Smooth muscle cell (in vitro differentiated cells): ENCODE measurements at regions not wholly inside any gene's neighbourhood (a gene's known extent, or its start where the extent isn't known, plus 50 kb on each side); places are given as distances from the start of the nearest gene placed in this dataset.
A peak's percentile ranks its signal among the peaks of the same experiment; 100 is the strongest.

Source experiments
- DNase-seq: peaks from one replicate; lab custom pipeline; 2025; ENCODE audit not compliant: unreplicated experiment; lab: John Stamatoyannopoulos, UW
- H2AFZ ChIP-seq: fragments of 200-600 bp; sonication (generic); 2 replicates; pipeline ENCODE4 v1.6.0; 2016; ENCODE audit warnings: antibody characterized with exemption, low read depth, mild to moderate bottlenecking
- H3F3A ChIP-seq: fragments of 200-600 bp; sonication (generic); 2 replicates; pipeline ENCODE4 v1.6.0; 2017; ENCODE audit warnings: antibody characterized with exemption, low read depth
- H3K27ac ChIP-seq: fragments of 200-600 bp; sonication (generic); 2 replicates; pipeline ENCODE4 v1.5.1; 2016; ENCODE audit warnings: low read depth, mild to moderate bottlenecking
- H3K27me3 ChIP-seq: fragments of 200-600 bp; sonication (generic); 2 replicates; pipeline ENCODE4 v1.6.1; 2016; ENCODE audit warnings: low read depth, mild to moderate bottlenecking
- H3K36me3 ChIP-seq: fragments of 200-600 bp; sonication (generic); 2 replicates; pipeline ENCODE4 v1.5.1; 2016; ENCODE audit warnings: low read depth
- H3K4me1 ChIP-seq: fragments of 200-600 bp; sonication (generic); 2 replicates; pipeline ENCODE4 v1.5.1; 2016; ENCODE audit warnings: low read depth
- H3K4me2 ChIP-seq: fragments of 200-600 bp; sonication (generic); 2 replicates; pipeline ENCODE4 v1.6.0; 2016; ENCODE audit warnings: mild to moderate bottlenecking
- H3K4me3 ChIP-seq: fragments of 200-600 bp; sonication (generic); 2 replicates; pipeline ENCODE4 v1.5.1; 2016; ENCODE audit warnings: mild to moderate bottlenecking
- H3K79me2 ChIP-seq: fragments of 200-600 bp; sonication (generic); 2 replicates; pipeline ENCODE4 v1.6.0; 2016; ENCODE audit warnings: low read depth, mild to moderate bottlenecking
- H3K9ac ChIP-seq: fragments of 200-600 bp; sonication (generic); 2 replicates; pipeline ENCODE4 v1.6.0; 2016; ENCODE audit warnings: low read depth
- H3K9me3 ChIP-seq: fragments of 200-600 bp; sonication (generic); replicated peaks from 2 replicates; pipeline ENCODE4 v1.5.1; 2016; ENCODE audit warnings: low read depth
- H4K20me1 ChIP-seq: fragments of 200-600 bp; sonication (generic); 2 replicates; pipeline ENCODE4 v1.6.0; 2016; ENCODE audit warnings: low read depth
- WGBS: methylation state at CpG from one replicate; pipeline ENCODE4 v1.1.7; 2016; ENCODE audit warnings: low lambda C conversion rate; 5-methylcytosine and 5-hydroxymethylcytosine counted together
- TF ChIP-seq, protein P1 (sequence below): fragments of 200-600 bp; sonication (generic); IDR thresholded peaks from 2 replicates; pipeline ENCODE4 v1.5.1; 2017; ENCODE audit warnings: borderline replicate concordance, mild to moderate bottlenecking, antibody characterized with exemption; ENCODE audit not compliant: insufficient read depth, poor library complexity, severe bottlenecking

DNA sequence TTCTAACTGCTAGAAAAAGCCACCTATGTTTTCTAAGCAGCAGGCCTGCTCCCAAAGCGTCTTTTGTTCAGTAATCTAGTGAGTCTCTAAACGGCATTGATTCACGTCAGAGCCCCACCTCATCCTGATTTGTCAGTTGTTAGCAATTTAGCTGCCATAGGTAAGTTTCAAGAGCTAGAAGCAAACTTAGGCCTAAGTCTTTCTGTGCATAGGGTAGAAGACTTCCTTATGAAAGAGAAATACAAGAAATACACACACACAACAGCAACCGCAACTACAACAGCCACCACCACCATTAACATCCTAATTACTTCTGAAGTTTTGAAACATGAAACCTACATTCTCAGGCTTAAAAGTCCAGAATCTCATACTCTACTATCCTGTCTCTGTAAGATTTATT lies 531.1 kb upstream of the SPANXN1 start:
- H3K79me2 ChIP-seq = no peaks in the 10 kb centered on the region
- WGBS = 83% methylated on average over 4 of the region's 4 CpGs
- no peaks in the 10 kb centered on the region for H3K36me3 ChIP-seq
- H3K9me3 ChIP-seq = no peaks in the 10 kb centered on the region
- no peaks in the 10 kb centered on the region for H4K20me1 ChIP-seq
- H3K4me1 ChIP-seq = no peaks in the 10 kb centered on the region
- H3F3A ChIP-seq = no peaks in the 10 kb centered on the region
- no peak overlapping the region for H2AFZ ChIP-seq
- H3K27ac ChIP-seq = no peak overlapping the region
- no peaks in the 10 kb centered on the region for H3K27me3 ChIP-seq
- DNase-seq = no peak
- no peak overlapping the region for H3K4me3 ChIP-seq
- TF ChIP-seq, protein P1, sequence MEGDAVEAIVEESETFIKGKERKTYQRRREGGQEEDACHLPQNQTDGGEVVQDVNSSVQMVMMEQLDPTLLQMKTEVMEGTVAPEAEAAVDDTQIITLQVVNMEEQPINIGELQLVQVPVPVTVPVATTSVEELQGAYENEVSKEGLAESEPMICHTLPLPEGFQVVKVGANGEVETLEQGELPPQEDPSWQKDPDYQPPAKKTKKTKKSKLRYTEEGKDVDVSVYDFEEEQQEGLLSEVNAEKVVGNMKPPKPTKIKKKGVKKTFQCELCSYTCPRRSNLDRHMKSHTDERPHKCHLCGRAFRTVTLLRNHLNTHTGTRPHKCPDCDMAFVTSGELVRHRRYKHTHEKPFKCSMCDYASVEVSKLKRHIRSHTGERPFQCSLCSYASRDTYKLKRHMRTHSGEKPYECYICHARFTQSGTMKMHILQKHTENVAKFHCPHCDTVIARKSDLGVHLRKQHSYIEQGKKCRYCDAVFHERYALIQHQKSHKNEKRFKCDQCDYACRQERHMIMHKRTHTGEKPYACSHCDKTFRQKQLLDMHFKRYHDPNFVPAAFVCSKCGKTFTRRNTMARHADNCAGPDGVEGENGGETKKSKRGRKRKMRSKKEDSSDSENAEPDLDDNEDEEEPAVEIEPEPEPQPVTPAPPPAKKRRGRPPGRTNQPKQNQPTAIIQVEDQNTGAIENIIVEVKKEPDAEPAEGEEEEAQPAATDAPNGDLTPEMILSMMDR = no peak
- H3K4me2 ChIP-seq = no peak overlapping the region
- no peak overlapping the region for H3K9ac ChIP-seq

DNA sequence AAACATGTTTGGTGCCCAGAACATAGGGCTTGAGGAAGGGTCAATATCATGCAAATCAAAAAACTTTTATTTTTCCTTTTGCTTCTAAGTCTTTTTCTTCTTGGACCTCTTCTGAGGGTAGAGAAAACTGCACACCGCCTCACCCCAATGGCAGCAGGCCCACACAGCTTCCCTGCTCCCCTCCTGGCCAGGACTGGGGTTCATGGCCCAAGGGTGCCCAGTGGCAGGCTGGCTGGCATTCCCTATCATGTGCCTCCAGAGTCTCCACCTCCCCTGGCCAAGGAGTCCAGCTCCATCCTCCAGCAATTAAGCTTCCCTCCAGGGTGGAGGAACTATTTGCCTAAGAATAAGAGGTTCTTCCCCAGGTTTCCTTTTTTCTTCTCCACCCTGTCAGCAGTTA lies 529.6 kb upstream of the SPANXN1 start:
- H4K20me1 ChIP-seq = no peaks in the 10 kb centered on the region
- no peak overlapping the region for H3K27ac ChIP-seq
- H3K4me1 ChIP-seq = no peaks in the 10 kb centered on the region
- H3K4me2 ChIP-seq = no peak overlapping the region
- TF ChIP-seq, protein P1 = no peak
- no peak overlapping the region for H3K4me3 ChIP-seq
- H3K36me3 ChIP-seq = no peaks in the 10 kb centered on the region
- H3K9ac ChIP-seq = no peak overlapping the region
- no peaks in the 10 kb centered on the region for H3K27me3 ChIP-seq
- H3K79me2 ChIP-seq = no peaks in the 10 kb centered on the region
- 93% methylated on average over 1 of the region's 1 CpG for WGBS
- H3F3A ChIP-seq = no peaks in the 10 kb centered on the region
- H2AFZ ChIP-seq = no peak overlapping the region
- DNase-seq = no peak
- no peaks in the 10 kb centered on the region for H3K9me3 ChIP-seq

DNA sequence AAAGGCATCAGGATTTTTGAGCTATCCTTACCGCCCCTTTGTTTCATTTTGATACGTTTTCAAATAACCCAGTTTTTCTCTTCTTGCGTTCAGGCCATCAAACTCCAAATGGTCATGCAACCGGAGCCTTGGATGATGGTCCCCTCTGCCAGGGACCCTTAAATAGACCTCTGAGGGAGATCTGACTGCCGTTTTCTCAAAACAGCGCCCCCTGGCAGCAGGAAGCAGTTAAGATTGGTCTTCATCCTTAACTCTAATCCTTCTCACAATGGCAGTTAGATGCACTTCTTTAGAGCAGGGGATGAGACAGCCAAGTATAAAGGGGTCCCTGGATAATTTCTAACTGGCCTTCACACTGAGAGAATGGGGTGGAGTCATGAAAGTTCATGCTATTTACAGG lies 525.0 kb upstream of the SPANXN1 start:
- H3K4me3 ChIP-seq = no peak overlapping the region
- H3K27me3 ChIP-seq = no peaks in the 10 kb centered on the region
- H3F3A ChIP-seq = no peaks in the 10 kb centered on the region
- H3K9ac ChIP-seq = no peak overlapping the region
- TF ChIP-seq, protein P1 = no peak
- no peaks in the 10 kb centered on the region for H3K79me2 ChIP-seq
- WGBS = 60% methylated on average over 6 of the region's 6 CpGs
- H3K4me1 ChIP-seq = no peaks in the 10 kb centered on the region
- H2AFZ ChIP-seq = no peak overlapping the region
- H4K20me1 ChIP-seq = no peaks in the 10 kb centered on the region
- no peak for DNase-seq
- H3K27ac ChIP-seq = no peak overlapping the region
- H3K9me3 ChIP-seq = no peaks in the 10 kb centered on the region
- no peaks in the 10 kb centered on the region for H3K36me3 ChIP-seq
- H3K4me2 ChIP-seq = no peak overlapping the region

DNA sequence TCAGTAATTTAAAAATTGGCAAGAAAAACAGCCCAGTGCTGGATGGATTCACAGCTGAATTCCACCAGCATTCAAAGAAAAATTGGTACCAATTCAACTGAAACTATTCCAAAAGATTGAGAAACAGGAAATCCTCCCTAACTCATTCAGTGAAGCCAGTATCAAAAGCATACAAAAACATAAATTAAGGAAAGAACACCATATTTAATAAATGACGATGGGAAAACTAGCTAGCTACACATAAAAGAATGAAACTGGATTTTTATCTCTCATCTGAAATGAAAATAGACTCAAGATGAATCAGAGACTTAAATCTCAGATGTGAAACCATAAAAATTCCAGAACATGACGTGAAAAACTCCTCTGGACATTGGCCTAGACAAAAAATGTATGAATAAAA lies 516.8 kb upstream of the SPANXN1 start:
- TF ChIP-seq, protein P1 = no peak
- Histone ChIP-seq H4K20me1 (no peaks in the 10 kb centered on the region), H2AFZ (no peak overlapping the region), H3K9ac (no peak overlapping the region), H3K27ac (peak overlapping the region; percentile 10), H3K9me3 (no peaks in the 10 kb centered on the region), H3F3A (no peaks in the 10 kb centered on the region), H3K79me2 (no peaks in the 10 kb centered on the region), H3K4me2 (no peak overlapping the region), H3K27me3 (no peaks in the 10 kb centered on the region), H3K4me3 (no peak overlapping the region), H3K36me3 (no peaks in the 10 kb centered on the region), H3K4me1 (no peaks in the 10 kb centered on the region)
- 31% methylated on average over 2 of the region's 2 CpGs for WGBS
- no peak for DNase-seq
